ENCODE measurements at regions not wholly inside any gene's neighbourhood (a gene's known extent, or its start where the extent isn't known, plus 50 kb on each side); places are given as distances from the start of the nearest gene placed in this dataset.
A peak's percentile ranks its signal among the peaks of the same experiment; 100 is the strongest.

- TF ChIP-seq POLR2A (IDR thresholded peaks at IDR 0.05) = no peak
- TF ChIP-seq CTCF (IDR thresholded peaks at IDR 0.05) = no peak
- H3K4me1 ChIP-seq = peaks cover 0 to 7% (median 0%) of the 10 kb centered on the region in 12 donors
- no peaks in the 10 kb centered on the region for H3K36me3 ChIP-seq
- H3K4me3 ChIP-seq = no peak overlapping the region
- H3K27me3 ChIP-seq = peaks cover 0 to 3% (median 0%) of the 10 kb centered on the region in 9 donors
- no peak overlapping the region for H3K27ac ChIP-seq
- peaks cover 0 to 13% (median 0%) of the 10 kb centered on the region in 12 donors for H3K9me3 ChIP-seq
- peak in 1 of 5 donors; percentile 52 for DNase-seq
- ATAC-seq = no peak
- 81 to 97% (median 88%) methylated on average over 14 to 25 of the region's 25 CpGs for whole genome bisulfite sequencing, 4 donors
- intact Hi-C loops (cut with DNase I) = no loop called here
Measured at GRCh38 chr2:239526666-239527415, 126.0 kb upstream of the HDAC4 start.

- no peak for ATAC-seq
- 72 to 85% (median 78%) methylated on average over 8 of the region's 8 CpGs for WGBS, 4 donors
- Histone ChIP-seq H3K27ac (no peak overlapping the region), H3K4me3 (no peak overlapping the region), H3K36me3 (no peaks in the 10 kb centered on the region), H3K4me1 (peaks cover 0 to 14% (median 0%) of the 10 kb centered on the region in 12 donors), H3K9me3 (peaks cover 0 to 11% (median 0%) of the 10 kb centered on the region in 12 donors), H3K27me3 (peaks cover 0 to 3% (median 0%) of the 10 kb centered on the region in 9 donors)
- DNase-seq = peak in 1 of 5 donors; percentile 20
- intact Hi-C loops (cut with DNase I) = no loop called here
- TF ChIP-seq CTCF (IDR thresholded peaks at IDR 0.05) (no peak), POLR2A (IDR thresholded peaks at IDR 0.05) (no peak)
Measured at GRCh38 chr2:239526038-239526437, 125.2 kb upstream of the HDAC4 start.

- Histone ChIP-seq H3K4me3 (no peak overlapping the region), H3K9me3 (no peaks in the 10 kb centered on the region), H3K4me1 (peaks cover 0 to 18% (median 0%) of the 10 kb centered on the region in 12 donors), H3K36me3 (no peaks in the 10 kb centered on the region), H3K27ac (no peak overlapping the region), H3K27me3 (peaks cover 0 to 3% (median 0%) of the 10 kb centered on the region in 9 donors)
- TF ChIP-seq CTCF (IDR thresholded peaks at IDR 0.05) (no peak), POLR2A (IDR thresholded peaks at IDR 0.05) (no peak)
- ATAC-seq (no peak), DNase-seq (no peak)
- intact Hi-C loops (cut with DNase I) = no loop called here
- WGBS, 4 donors = 18 to 55% (median 50%) methylated on average over 2 of the region's 2 CpGs
Measured at GRCh38 chr2:239523954-239524330, 123.1 kb upstream of the HDAC4 start.

GRCh38 chr2:239523147-239523953, 122.5 kb upstream of the HDAC4 start:
- ATAC-seq (no peak), DNase-seq (peak in 2 of 5 donors; percentile 18 to 37)
- Histone ChIP-seq H3K4me3 (no peak overlapping the region), H3K9me3 (no peaks in the 10 kb centered on the region), H3K27me3 (peaks cover 0 to 3% (median 0%) of the 10 kb centered on the region in 9 donors), H3K4me1 (peaks cover 0 to 21% (median 0%) of the 10 kb centered on the region in 12 donors), H3K27ac (no peak overlapping the region), H3K36me3 (no peaks in the 10 kb centered on the region)
- TF ChIP-seq POLR2A (IDR thresholded peaks at IDR 0.05) (no peak), CTCF (IDR thresholded peaks at IDR 0.05) (no peak)
- intact Hi-C loops (cut with DNase I) = no loop called here
- WGBS, 4 donors = 62 to 78% (median 69%) methylated on average over 10 to 15 of the region's 15 CpGs
